Mesendoderm (in vitro differentiated cells): ENCODE measurements at regions not wholly inside any gene's neighbourhood (a gene's known extent, or its start where the extent isn't known, plus 50 kb on each side); places are given as distances from the start of the nearest gene placed in this dataset.
A peak's percentile ranks its signal among the peaks of the same experiment; 100 is the strongest.
"Not testable (repeated sequence)": the region's sequence is repeated elsewhere in the genome, so short reads cannot be mapped to it uniquely, and the experiment has no call there.

ENCODE experiments used
- DNase-seq: peaks from one replicate; pipeline ENCODE4 v3.0.0; 2013
- H2AK5ac ChIP-seq: 2 replicates; pipeline ENCODE4 v1.6.1; 2013; ENCODE audit warnings: low read length, inconsistent platforms
- H2BK120ac ChIP-seq: 2 replicates; pipeline ENCODE4 v1.6.1; 2013; ENCODE audit warnings: low read depth, mild to moderate bottlenecking, low read length, moderate library complexity, mixed read lengths
- H2BK15ac ChIP-seq: replicated peaks from 2 replicates; pipeline ENCODE4 v1.6.1; 2013; ENCODE audit warnings: low read depth, mild to moderate bottlenecking, moderate library complexity
- H2BK5ac ChIP-seq: 2 replicates; pipeline ENCODE4 v1.6.1; 2013; ENCODE audit warnings: low read length, inconsistent platforms
- H3K18ac ChIP-seq: 2 replicates; pipeline ENCODE4 v1.6.1; 2013; ENCODE audit warnings: mild to moderate bottlenecking, low read length, mixed read lengths
- H3K23ac ChIP-seq: one replicate; pipeline ENCODE4 v1.6.1; 2013; ENCODE audit warnings: low read length
- H3K27ac ChIP-seq: 2 replicates; pipeline ENCODE4 v1.5.1; 2013; ENCODE audit warnings: low read depth, mild to moderate bottlenecking, inconsistent platforms, low read length, moderate library complexity
- H3K27me3 ChIP-seq: 2 replicates; pipeline ENCODE4 v1.6.1; 2013; ENCODE audit warnings: low read length, control low read depth, mild to moderate bottlenecking, inconsistent platforms; ENCODE audit not compliant: insufficient read depth, poor library complexity
- H3K36me3 ChIP-seq: 2 replicates; pipeline ENCODE4 v1.6.1; 2013; ENCODE audit warnings: low read length, inconsistent platforms; ENCODE audit not compliant: control insufficient read depth, insufficient read depth
- H3K4ac ChIP-seq: one replicate; pipeline ENCODE4 v1.6.1; 2013; ENCODE audit warnings: low read depth, mild to moderate bottlenecking, low read length, moderate library complexity
- H3K4me1 ChIP-seq: 2 replicates; pipeline ENCODE4 v1.6.1; 2013; ENCODE audit warnings: low read depth, low read length, inconsistent platforms; ENCODE audit not compliant: control insufficient read depth
- H3K4me2 ChIP-seq: 2 replicates; pipeline ENCODE4 v1.6.1; 2013; ENCODE audit warnings: low read length
- H3K4me3 ChIP-seq: 2 replicates; pipeline ENCODE4 v1.5.1; 2013; ENCODE audit warnings: mild to moderate bottlenecking, low read length
- H3K56ac ChIP-seq: one replicate; pipeline ENCODE4 v1.6.1; 2013; ENCODE audit warnings: low read length
- H3K79me1 ChIP-seq: 2 replicates; pipeline ENCODE4 v1.6.1; 2013; ENCODE audit warnings: low read length, inconsistent platforms
- H3K79me2 ChIP-seq: 2 replicates; pipeline ENCODE4 v1.6.1; 2013; ENCODE audit warnings: mild to moderate bottlenecking, low read length; ENCODE audit not compliant: control insufficient read depth, insufficient read depth
- H3K9ac ChIP-seq: 2 replicates; pipeline ENCODE4 v1.6.1; 2013; ENCODE audit warnings: low read length, inconsistent platforms
- H4K5ac ChIP-seq: one replicate; pipeline ENCODE4 v1.6.1; 2013; ENCODE audit warnings: low read length
- H4K8ac ChIP-seq: one replicate; pipeline ENCODE4 v1.6.1; 2013; ENCODE audit warnings: low read depth, mild to moderate bottlenecking, control low read depth, low read length, moderate library complexity
- WGBS: extraction: QIAGEN DNeasy Blood & Tissue Kit; methylation state at CpG from one replicate; pipeline ENCODE4 v1.1.7; 2013; ENCODE audit warnings: low lambda C conversion rate, missing lambda C conversion rate; ENCODE audit not compliant: insufficient coverage; ENCODE audit errors: extremely low coverage; 5-methylcytosine and 5-hydroxymethylcytosine counted together

- Histone ChIP-seq H2BK120ac (no peak overlapping the region), H3K4me3 (no peak overlapping the region), H3K4me2 (no peak overlapping the region), H2AK5ac (no peak overlapping the region), H3K9ac (no peak overlapping the region), H2BK15ac (no peak overlapping the region), H2BK5ac (no peak overlapping the region), H3K56ac (no peak overlapping the region), H3K79me1 (no peaks in the 10 kb centered on the region), H3K27ac (no peak overlapping the region), H3K36me3 (no peaks in the 10 kb centered on the region), H3K4me1 (peaks cover 2% of the 10 kb centered on the region), H4K8ac (no peak overlapping the region), H3K4ac (no peak overlapping the region), H3K79me2 (no peaks in the 10 kb centered on the region), H3K27me3 (no peaks in the 10 kb centered on the region), H4K5ac (no peak overlapping the region), H3K18ac (no peak overlapping the region), H3K23ac (no peak overlapping the region)
- DNase-seq = no peak
- no CpG with 5 or more reads among the region's 2 CpGs for WGBS
Observed at GRCh38 chr15:35256551-35256950, 171.5 kb upstream of the NANOGP8 start.

- Histone ChIP-seq H3K79me1 (no peaks in the 10 kb centered on the region), H4K5ac (no peak overlapping the region), H3K4me2 (no peak overlapping the region), H3K4ac (no peak overlapping the region), H3K18ac (no peak overlapping the region), H2AK5ac (no peak overlapping the region), H3K27me3 (no peaks in the 10 kb centered on the region), H3K4me1 (peaks cover 2% of the 10 kb centered on the region), H3K23ac (no peak overlapping the region), H3K36me3 (no peaks in the 10 kb centered on the region), H4K8ac (no peak overlapping the region), H3K27ac (no peak overlapping the region), H2BK5ac (no peak overlapping the region), H2BK120ac (no peak overlapping the region), H3K4me3 (no peak overlapping the region), H3K79me2 (no peaks in the 10 kb centered on the region), H2BK15ac (no peak overlapping the region), H3K9ac (no peak overlapping the region), H3K56ac (no peak overlapping the region)
- no CpG with 5 or more reads among the region's 2 CpGs for WGBS
- no peak for DNase-seq
Observed at GRCh38 chr15:35256141-35256540, 171.0 kb upstream of the NANOGP8 start.

GRCh38 chr15:35254908-35255307, 169.8 kb upstream of the NANOGP8 start:
- H3K9ac ChIP-seq, H2BK15ac ChIP-seq, H4K5ac ChIP-seq, H3K4me3 ChIP-seq, H3K36me3 ChIP-seq, H4K8ac ChIP-seq, H3K79me1 ChIP-seq, H3K4me1 ChIP-seq, H3K56ac ChIP-seq, H3K23ac ChIP-seq, H2AK5ac ChIP-seq, H3K27me3 ChIP-seq, H2BK5ac ChIP-seq, H3K18ac ChIP-seq, H3K4ac ChIP-seq, H3K79me2 ChIP-seq, DNase-seq, H3K4me2 ChIP-seq: not testable (repeated sequence)
- Histone ChIP-seq H3K27ac (peak overlapping the region; percentile 67), H2BK120ac (peak overlapping the region; percentile 88)
- WGBS = no CpG with 5 or more reads among the region's 5 CpGs

DNA sequence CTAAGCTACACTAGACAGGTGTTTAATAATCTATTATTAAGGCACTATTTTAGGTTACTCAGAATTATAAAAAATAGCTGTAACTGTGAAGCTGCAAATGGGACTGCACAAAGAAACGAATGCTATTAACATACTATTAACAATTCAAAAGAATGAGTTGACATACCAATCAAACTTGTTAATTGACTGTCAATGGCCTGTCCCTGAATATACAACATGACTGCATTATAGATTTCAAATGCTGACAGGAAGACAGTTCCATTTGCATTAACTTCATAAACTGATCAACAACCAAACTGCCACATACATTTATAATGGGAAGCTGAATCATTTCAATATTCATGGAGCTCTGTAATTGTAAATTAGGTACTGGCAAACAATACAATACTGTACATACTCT, 169.0 kb upstream of the NANOGP8 start:
- Histone ChIP-seq H3K4ac (no peak overlapping the region), H2BK15ac (no peak overlapping the region), H3K27ac (no peak overlapping the region), H2AK5ac (no peak overlapping the region), H3K9ac (no peak overlapping the region), H4K5ac (no peak overlapping the region), H3K27me3 (no peaks in the 10 kb centered on the region), H3K79me2 (no peaks in the 10 kb centered on the region), H2BK5ac (no peak overlapping the region), H3K36me3 (no peaks in the 10 kb centered on the region), H3K4me2 (no peak overlapping the region), H3K4me3 (no peak overlapping the region), H3K4me1 (peaks cover 2% of the 10 kb centered on the region), H3K79me1 (no peaks in the 10 kb centered on the region), H3K56ac (no peak overlapping the region), H3K18ac (no peak overlapping the region), H2BK120ac (no peak overlapping the region), H4K8ac (no peak overlapping the region), H3K23ac (no peak overlapping the region)
- no CpG with 5 or more reads among the region's 1 CpG for WGBS
- peak; percentile 40 for DNase-seq

DNA sequence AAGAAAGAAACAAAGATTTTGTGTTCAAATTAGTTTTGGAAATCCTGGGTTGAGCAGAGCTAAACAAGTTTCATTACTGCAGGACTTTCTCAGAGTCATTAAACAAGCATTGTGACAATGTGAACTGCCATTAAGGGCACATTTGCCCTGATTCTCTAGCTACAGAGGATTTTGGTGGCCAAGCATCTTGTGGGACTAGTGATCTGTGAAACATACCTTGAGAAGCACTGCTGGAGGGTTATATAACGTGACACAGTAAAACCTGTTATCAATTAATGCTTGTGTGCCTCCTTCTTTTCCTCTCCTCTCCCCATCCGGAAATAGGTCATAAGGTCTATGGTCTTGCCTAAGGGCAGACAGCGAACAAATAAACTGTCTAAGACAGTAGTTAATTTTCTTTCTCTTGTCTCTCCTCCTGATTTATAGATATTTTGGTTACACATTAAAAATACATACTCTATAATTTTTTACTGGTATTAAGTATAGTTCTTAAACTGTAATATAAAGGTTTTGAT, 167.3 kb upstream of the NANOGP8 start:
- DNase-seq = no peak
- Histone ChIP-seq H4K8ac (no peak overlapping the region), H3K9ac (no peak overlapping the region), H3K27ac (no peak overlapping the region), H2BK120ac (no peak overlapping the region), H3K27me3 (no peaks in the 10 kb centered on the region), H3K18ac (peak overlapping the region; percentile 39), H3K4me3 (no peak overlapping the region), H3K56ac (peak overlapping the region; percentile 46), H3K4me1 (peaks cover 2% of the 10 kb centered on the region), H2BK15ac (no peak overlapping the region), H3K79me1 (no peaks in the 10 kb centered on the region), H2BK5ac (no peak overlapping the region), H3K79me2 (no peaks in the 10 kb centered on the region), H4K5ac (no peak overlapping the region), H3K4me2 (no peak overlapping the region), H3K23ac (no peak overlapping the region), H3K4ac (no peak overlapping the region), H2AK5ac (no peak overlapping the region), H3K36me3 (no peaks in the 10 kb centered on the region)
- no CpG with 5 or more reads among the region's 3 CpGs for WGBS

- no peak overlapping the region for H2BK5ac ChIP-seq
- H4K8ac ChIP-seq = no peak overlapping the region
- no peaks in the 10 kb centered on the region for H3K36me3 ChIP-seq
- H3K79me2 ChIP-seq = no peaks in the 10 kb centered on the region
- no peak overlapping the region for H3K56ac ChIP-seq
- no peak overlapping the region for H3K4me2 ChIP-seq
- H3K4me3 ChIP-seq = no peak overlapping the region
- no peak overlapping the region for H3K27ac ChIP-seq
- no peaks in the 10 kb centered on the region for H3K4me1 ChIP-seq
- H3K9ac ChIP-seq = no peak overlapping the region
- H3K79me1 ChIP-seq = no peaks in the 10 kb centered on the region
- peak overlapping the region; percentile 55 for H3K4ac ChIP-seq
- no peak for DNase-seq
- H3K23ac ChIP-seq = no peak overlapping the region
- H4K5ac ChIP-seq = no peak overlapping the region
- H3K18ac ChIP-seq = no peak overlapping the region
- no peaks in the 10 kb centered on the region for H3K27me3 ChIP-seq
- H2BK15ac ChIP-seq = no peak overlapping the region
- no peak overlapping the region for H2BK120ac ChIP-seq
- H2AK5ac ChIP-seq = no peak overlapping the region
Observed at GRCh38 chr15:35247150-35247549, 162.1 kb upstream of the NANOGP8 start.
